Prostate gland (tissue), 2 donors: ENCODE measurements at regions not wholly inside any gene's neighbourhood (a gene's known extent, or its start where the extent isn't known, plus 50 kb on each side); places are given as distances from the start of the nearest gene placed in this dataset.
"Not testable (repeated sequence)": the region's sequence is repeated elsewhere in the genome, so short reads cannot be mapped to it uniquely, and the experiment has no call there.

Experiments
- DNase-seq: peaks from one replicate; pipeline ENCODE4 v3.0.0-alpha.2; 2019; ENCODE audit warnings: low spot score
- H3K27ac ChIP-seq, 2 donors: fragments of 200-600 bp; sonication (generic); 2 replicates each; pipeline ENCODE4 v1.5.1; 2017 to 2019
- H3K27me3 ChIP-seq: fragments of 200-600 bp; sonication (generic); replicated peaks from 2 replicates; pipeline ENCODE4 v1.5.1; 2019; ENCODE audit not compliant: insufficient read depth
- H3K36me3 ChIP-seq, 2 donors: fragments of 200-600 bp; sonication (generic); 1 replicate in 1 of 2; 2 replicates in 1 of 2; pipeline versions ENCODE4 v1.5.1 to v1.8.1; 2017 to 2019
- H3K4me1 ChIP-seq: fragments of 200-600 bp; sonication (generic); replicated peaks from 2 replicates; pipeline ENCODE4 v1.5.1; 2019
- H3K4me3 ChIP-seq, 2 donors: fragments of 200-600 bp; sonication (generic); 2 replicates each; pipeline ENCODE4 v1.5.1; 2017 to 2019
- H3K9me3 ChIP-seq: fragments of 200-600 bp; sonication (generic); 2 replicates; pipeline ENCODE4 v1.5.1; 2017
- POLR2A ChIP-seq: fragments of 450-650 bp; IDR thresholded peaks from one replicate; pipeline ENCODE4 v1.6.1; 2016; ENCODE audit warnings: antibody characterized with exemption, mild to moderate bottlenecking
- POLR2AphosphoS5 ChIP-seq: sonication (generic); formaldehyde crosslinking; IDR thresholded peaks from one replicate; pipeline ENCODE4 v1.6.1; 2017; ENCODE audit warnings: antibody characterized with exemption
- WGBS: methylation state at CpG from one replicate; pipeline ENCODE4 v1.1.5; 2018; 5-methylcytosine and 5-hydroxymethylcytosine counted together
- intact Hi-C: fragments of 100-400 bp; cut with DNase I; formaldehyde crosslinking; loops from one replicate; pipeline ENCODE4 v1.14.2; 2022
- TF ChIP-seq, protein P1 (sequence below), 4 experiments: fragments of 200-600 bp in 2 of 4; fragments of 450-650 bp in 2 of 4; sonication (generic) in 2 of 4; IDR thresholded peaks; 1 replicate in 3 of 4; 2 replicates in 1 of 4; pipeline ENCODE4 v1.5.1; 2016 to 2019; ENCODE audit warnings: antibody characterized with exemption in 4 of 4, mild to moderate bottlenecking in 2 of 4, moderate library complexity in 2 of 4

DNA sequence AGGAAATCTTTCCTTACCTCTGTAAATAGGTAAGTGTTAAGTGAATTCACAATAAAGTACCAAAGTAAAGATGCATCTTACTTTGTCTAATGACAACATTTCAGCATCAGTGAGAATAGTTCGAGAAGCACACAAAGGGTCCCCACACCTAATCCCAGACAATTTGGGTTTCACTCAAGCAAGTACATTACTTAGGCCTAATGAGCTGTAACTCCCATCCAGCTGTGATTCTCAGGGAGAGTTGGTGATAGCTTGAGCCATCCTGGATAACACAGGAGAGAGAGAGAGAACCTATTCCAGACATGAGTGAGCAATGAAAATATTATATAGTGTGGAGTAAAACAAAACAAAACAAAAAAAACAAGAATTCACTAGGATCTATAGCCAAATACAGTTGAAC, 149.1 kb upstream of the NRG3 start:
- H3K27me3 ChIP-seq, result no peaks in the 10 kb centered on the region
- no peaks in the 10 kb centered on the region for H3K36me3 ChIP-seq
- H3K9me3 ChIP-seq, result no peaks in the 10 kb centered on the region
- H3K27ac ChIP-seq, result no peak overlapping the region
- H3K4me1 ChIP-seq, result no peaks in the 10 kb centered on the region
- WGBS, result 40% methylated on average over 1 of the region's 1 CpG
- DNase-seq, result no peak
- H3K4me3 ChIP-seq, result no peak overlapping the region
- intact Hi-C loops, result no loop called here
- TF ChIP-seq POLR2AphosphoS5 (no peak), POLR2A (no peak)

DNA sequence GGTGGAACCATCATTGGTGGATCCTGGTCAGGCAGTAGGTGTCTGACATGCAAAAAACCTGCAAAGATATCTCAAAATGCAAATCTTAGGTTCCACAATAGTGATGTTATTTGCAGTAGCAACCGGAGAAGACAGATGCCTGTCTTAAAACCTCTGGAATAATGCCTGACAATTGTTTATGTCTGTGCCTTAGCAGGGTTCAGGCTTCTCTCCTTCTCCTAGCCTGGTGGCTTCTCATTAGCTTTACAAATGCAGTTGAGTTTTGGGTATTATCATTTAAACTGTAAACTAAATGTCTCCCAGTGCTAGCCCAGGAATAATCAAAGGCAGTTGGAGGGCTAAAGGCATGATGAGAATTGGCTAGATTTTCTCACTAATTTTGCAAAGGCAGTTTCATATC, 146.3 kb upstream of the NRG3 start:
- Histone ChIP-seq H3K4me1 (no peaks in the 10 kb centered on the region), H3K9me3 (no peaks in the 10 kb centered on the region), H3K4me3 (no peak overlapping the region), H3K27me3 (no peaks in the 10 kb centered on the region), H3K36me3 (no peaks in the 10 kb centered on the region), H3K27ac (no peak overlapping the region)
- DNase-seq, result no peak
- WGBS, result 72% methylated on average over 1 of the region's 1 CpG
- intact Hi-C loops, result no loop called here
- no peak for TF ChIP-seq POLR2AphosphoS5
- TF ChIP-seq POLR2A, result no peak
- TF ChIP-seq, protein P1, sequence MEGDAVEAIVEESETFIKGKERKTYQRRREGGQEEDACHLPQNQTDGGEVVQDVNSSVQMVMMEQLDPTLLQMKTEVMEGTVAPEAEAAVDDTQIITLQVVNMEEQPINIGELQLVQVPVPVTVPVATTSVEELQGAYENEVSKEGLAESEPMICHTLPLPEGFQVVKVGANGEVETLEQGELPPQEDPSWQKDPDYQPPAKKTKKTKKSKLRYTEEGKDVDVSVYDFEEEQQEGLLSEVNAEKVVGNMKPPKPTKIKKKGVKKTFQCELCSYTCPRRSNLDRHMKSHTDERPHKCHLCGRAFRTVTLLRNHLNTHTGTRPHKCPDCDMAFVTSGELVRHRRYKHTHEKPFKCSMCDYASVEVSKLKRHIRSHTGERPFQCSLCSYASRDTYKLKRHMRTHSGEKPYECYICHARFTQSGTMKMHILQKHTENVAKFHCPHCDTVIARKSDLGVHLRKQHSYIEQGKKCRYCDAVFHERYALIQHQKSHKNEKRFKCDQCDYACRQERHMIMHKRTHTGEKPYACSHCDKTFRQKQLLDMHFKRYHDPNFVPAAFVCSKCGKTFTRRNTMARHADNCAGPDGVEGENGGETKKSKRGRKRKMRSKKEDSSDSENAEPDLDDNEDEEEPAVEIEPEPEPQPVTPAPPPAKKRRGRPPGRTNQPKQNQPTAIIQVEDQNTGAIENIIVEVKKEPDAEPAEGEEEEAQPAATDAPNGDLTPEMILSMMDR (IDR thresholded peaks at IDR 0.05), result no peak

DNA sequence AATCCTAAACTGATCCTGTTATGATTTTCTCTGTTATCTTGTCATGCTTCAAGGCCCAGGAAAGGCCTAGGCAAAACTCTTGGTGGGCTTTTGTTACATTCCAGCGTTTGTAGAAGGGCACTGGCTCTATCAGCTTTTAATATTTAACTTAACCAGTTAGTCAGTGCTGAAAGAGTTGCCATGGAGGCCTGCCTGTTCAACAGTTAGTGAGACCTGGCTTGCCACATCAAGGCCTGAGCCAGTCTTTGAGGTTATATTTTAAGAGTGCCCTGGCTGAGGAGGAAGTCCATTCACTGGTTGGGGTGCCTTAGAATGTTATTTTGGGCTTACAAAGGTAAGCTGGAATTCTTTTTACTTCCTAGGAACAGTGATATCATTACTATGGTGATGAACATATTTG, 144.1 kb upstream of the NRG3 start:
- intact Hi-C loops, result no loop called here

DNA sequence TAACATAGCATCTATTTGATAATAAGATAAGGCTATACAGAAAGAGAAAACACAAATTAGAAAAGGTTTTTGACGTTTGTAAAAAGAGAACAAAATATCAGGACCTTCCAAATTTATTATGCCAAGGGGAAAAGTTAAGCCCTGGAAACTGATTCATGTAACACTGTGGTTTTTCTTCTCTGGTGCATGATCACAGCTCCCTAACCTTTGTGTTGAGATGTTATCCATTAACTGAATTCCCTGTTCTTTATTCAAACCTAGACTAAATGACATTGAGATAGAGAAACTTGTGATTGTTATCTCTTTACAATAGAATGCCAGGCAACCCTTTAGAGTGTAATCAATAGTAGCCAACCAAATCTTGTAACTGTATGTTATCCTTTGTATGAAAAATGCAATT, 141.5 kb upstream of the NRG3 start:
- Histone ChIP-seq H3K27me3 (no peaks in the 10 kb centered on the region), H3K36me3 (no peaks in the 10 kb centered on the region), H3K9me3 (no peaks in the 10 kb centered on the region), H3K4me3 (no peak overlapping the region), H3K27ac (no peak overlapping the region), H3K4me1 (no peaks in the 10 kb centered on the region)
- intact Hi-C loops, result no loop called here
- 69% methylated on average over 1 of the region's 1 CpG for WGBS
- DNase-seq, result no peak
- TF ChIP-seq, protein P1 (IDR thresholded peaks at IDR 0.05), result no peak
- TF ChIP-seq POLR2AphosphoS5 (no peak), POLR2A (no peak)

More for the DNA sequence above, 144.1 kb upstream of the NRG3 start:
- Histone ChIP-seq H3K4me3 (no peak overlapping the region), H3K4me1 (no peaks in the 10 kb centered on the region), H3K36me3 (no peaks in the 10 kb centered on the region), H3K9me3 (no peaks in the 10 kb centered on the region), H3K27ac (no peak overlapping the region), H3K27me3 (no peaks in the 10 kb centered on the region)
- TF ChIP-seq, protein P1 (IDR thresholded peaks at IDR 0.05), result no peak
- TF ChIP-seq POLR2A (no peak), POLR2AphosphoS5 (no peak)
- DNase-seq, result no peak
- 0% methylated on average over 1 of the region's 1 CpG for WGBS

DNA sequence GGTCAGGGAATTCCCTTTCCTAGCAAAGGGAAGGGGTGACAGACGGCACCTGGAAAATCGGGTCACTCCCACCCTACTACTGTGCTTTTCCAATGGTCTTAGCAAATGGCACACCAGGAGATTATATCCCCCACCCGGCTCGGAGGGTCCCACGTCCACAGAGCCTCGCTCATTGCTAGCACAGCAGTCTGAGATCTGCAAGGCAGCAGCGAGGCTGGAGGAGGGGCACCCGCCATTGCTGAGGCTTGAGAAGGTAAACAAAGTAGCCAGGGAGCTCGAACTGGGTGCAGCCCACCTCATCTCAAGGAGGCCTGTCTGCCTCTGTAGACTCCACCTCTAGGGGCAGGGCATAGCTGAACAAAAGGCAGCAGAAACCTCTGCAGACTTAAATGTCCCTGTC, 139.8 kb upstream of the NRG3 start:
- H3K36me3 ChIP-seq, H3K27ac ChIP-seq, H3K9me3 ChIP-seq, intact Hi-C loops, DNase-seq, H3K4me1 ChIP-seq, H3K27me3 ChIP-seq, H3K4me3 ChIP-seq: not testable (repeated sequence)
- 74% methylated on average over 9 of the region's 9 CpGs for WGBS

DNA sequence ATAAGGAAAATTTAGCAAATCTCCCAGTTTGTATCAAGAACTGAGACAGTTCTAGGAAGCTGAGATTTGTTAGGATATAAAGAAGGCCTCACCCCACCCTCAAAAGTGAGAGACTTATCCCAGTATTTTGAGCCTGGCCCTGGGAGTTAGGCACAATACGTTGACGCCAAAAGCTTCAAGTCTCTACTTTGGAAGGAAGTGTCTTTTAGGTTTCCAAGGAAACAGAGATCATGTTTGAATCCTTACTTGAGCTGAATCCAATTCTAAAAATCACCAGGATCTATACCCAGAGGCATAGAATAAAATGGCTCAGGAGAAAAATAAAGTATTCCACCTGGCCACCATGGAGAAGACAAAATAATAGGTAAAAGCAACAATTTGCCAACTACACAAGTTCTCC, 115.9 kb upstream of the NRG3 start:
- TF ChIP-seq POLR2A, result no peak
- no peak for TF ChIP-seq POLR2AphosphoS5
- TF ChIP-seq, protein P1 (IDR thresholded peaks at IDR 0.05), result no peak
- H3K36me3 ChIP-seq, result no peaks in the 10 kb centered on the region
- H3K9me3 ChIP-seq, result no peaks in the 10 kb centered on the region
- intact Hi-C loops, result no loop called here
- H3K4me1 ChIP-seq, result no peaks in the 10 kb centered on the region
- H3K4me3 ChIP-seq, result no peak overlapping the region
- 87% methylated on average over 2 of the region's 2 CpGs for WGBS
- no peak overlapping the region for H3K27ac ChIP-seq
- no peak for DNase-seq
- H3K27me3 ChIP-seq, result no peaks in the 10 kb centered on the region
